ENCODE measurements at regions not wholly inside any gene's neighbourhood (a gene's known extent, or its start where the extent isn't known, plus 50 kb on each side); places are given as distances from the start of the nearest gene placed in this dataset.

DNA sequence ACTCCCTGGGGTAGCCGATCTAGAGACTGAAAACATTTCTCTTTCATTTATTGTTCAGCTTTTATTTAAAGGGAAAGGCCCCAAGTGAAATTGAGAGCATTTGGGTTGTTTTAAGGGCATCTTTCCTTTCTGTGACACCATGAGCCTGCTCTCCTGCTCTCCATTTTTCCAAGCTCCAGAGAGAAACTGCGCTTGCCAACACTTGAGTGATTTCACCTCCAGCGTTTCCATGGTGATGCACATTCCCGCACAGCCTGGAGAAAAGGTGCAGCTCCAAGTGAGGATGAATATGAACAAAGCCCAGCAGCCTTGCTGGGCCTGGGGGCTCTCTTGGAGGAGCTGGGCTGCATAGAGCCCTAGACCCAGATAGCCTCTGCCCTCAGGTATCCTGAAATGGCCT lies 159.2 kb upstream of the PPP2R3A start:
- DNase-seq = no peak

- no peak for DNase-seq
Measured at GRCh38 chr3:135807879-135808278, 157.6 kb upstream of the PPP2R3A start.

GRCh38 chr3:135809021-135809634 lies 156.4 kb upstream of the PPP2R3A start:
- DNase-seq = no peak

DNA sequence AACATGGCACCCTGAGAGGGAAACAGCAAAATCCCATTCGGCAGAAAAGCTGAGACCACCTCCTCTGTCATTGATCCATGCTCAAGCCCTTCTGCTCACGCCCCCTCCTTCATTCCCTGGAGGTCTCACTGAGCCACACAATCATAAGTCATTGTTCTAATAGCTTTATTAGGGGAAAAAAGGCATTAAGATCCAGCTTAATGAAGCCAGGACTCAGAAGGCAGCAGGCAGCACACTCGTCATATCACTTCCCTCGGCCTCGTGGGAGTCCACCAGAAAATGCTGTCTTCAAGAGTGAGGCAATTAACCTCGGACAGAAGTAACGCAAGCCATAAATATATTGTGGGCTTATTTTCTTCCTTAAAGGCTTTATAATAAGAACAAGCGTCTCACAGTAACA lies 153.9 kb upstream of the PPP2R3A start:
- DNase-seq = no peak

GRCh38 chr3:135812057-135812456 lies 153.5 kb upstream of the PPP2R3A start:
- no peak for DNase-seq

DNA sequence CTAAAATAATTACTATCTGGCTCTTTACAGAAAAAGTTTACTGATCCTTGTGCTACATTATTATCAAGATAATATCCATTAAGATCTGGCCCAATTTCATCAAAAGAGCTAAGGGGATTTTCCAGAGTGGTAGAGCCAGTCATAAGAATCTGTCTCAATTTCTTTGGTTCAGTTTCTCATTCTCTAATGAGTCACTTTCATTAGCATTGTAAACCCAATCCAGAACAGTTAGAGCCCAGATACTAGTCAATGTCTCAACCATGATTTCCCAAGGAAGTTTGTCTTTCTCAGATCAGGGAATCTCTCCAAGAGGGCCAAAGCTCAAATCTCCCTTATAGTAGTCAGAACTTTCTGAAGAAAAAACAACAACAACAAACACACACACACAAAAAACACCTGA lies 131.1 kb upstream of the PPP2R3A start:
- DNase-seq = no peak

- DNase-seq = no peak
Measured at GRCh38 chr3:135837977-135838631, 127.4 kb upstream of the PPP2R3A start.

DNA sequence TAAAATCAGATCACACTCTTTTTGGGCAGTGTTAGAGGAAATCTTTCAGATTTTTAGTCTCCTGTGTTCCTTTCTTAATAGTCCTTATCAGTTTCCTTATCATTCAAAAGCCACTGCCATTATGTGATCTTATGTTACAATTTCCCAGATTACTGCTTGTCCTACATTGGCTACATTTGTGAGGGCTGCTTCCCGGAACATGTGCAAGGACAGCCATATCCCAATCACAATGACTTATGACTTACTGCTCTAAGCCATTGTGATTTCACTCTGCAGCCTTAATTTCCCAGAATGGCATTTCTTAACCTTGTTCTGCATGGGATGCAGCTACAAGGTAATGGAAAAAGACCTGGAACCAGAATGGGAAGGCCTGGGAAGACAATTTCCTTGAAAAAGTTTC lies 125.1 kb upstream of the PPP2R3A start:
- no peak for DNase-seq

GRCh38 chr3:135844386-135844785 lies 121.1 kb upstream of the PPP2R3A start:
- no peak for DNase-seq

DNA sequence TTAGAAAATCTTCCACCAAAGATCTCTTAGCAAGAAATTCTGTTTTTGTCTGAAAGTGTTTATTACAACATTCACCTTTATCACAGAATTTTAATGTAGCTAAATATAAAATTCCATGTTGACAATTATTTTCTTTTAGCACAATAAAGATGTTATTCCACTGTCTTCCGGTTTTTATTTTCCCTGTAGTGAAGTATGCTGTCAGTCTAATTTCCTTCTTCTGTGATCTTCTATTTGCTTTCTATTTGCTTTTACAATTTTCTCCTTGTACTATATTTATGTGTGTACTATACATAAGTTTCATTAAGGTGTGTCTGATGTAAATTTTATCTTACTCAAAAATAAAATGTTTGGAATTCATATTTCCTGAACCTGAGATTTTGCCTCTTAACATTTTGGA lies 117.5 kb upstream of the PPP2R3A start:
- no peak for DNase-seq

DNA sequence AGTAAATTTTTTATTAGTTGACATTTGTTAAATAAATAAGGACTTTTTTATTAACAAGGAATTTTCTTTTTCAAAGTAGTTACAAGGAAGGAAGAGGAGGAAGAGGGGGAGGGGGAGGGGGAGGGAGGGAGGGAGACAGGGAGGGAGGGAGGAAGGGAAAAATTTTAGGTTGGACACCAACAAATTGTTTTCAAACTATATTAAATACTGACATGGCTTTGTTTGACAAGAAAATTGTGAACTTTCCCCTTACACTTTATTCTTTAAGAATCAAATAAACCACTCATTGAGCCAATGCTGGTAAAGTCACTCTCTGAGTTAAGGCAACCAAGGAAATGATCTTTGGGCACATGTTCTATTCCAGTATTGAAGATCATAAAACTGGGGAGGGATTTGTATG lies 115.7 kb upstream of the PPP2R3A start:
- DNase-seq = no peak

- no peak for DNase-seq
Measured at GRCh38 chr3:135851201-135852081, 114.1 kb upstream of the PPP2R3A start.

GRCh38 chr3:135853981-135854380 lies 111.5 kb upstream of the PPP2R3A start:
- DNase-seq = no peak

GRCh38 chr3:135860761-135861160 lies 104.8 kb upstream of the PPP2R3A start:
- DNase-seq = no peak

GRCh38 chr3:135862361-135862760 lies 103.2 kb upstream of the PPP2R3A start:
- DNase-seq = no peak

GRCh38 chr3:135864060-135864459 lies 101.5 kb upstream of the PPP2R3A start:
- DNase-seq = no peak

DNA sequence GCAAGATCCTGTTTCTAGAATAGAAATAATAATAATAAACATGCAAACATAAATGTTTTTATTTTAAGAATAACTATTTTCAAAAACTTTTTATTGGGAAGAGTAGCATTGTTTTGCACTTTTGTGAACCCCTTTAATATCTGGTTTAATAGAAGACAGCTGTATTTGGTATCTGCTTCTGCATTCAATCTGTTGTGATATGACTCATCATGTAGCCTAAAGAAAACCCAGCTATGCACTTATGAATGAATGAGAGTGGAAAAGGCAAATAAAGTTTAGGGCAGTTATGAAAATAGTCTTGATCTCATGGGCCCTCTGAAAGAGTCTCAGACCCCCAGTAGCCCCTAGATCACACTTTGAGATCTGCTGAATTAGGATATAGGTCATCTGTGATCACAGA lies 100.4 kb upstream of the PPP2R3A start:
- DNase-seq = no peak

DNA sequence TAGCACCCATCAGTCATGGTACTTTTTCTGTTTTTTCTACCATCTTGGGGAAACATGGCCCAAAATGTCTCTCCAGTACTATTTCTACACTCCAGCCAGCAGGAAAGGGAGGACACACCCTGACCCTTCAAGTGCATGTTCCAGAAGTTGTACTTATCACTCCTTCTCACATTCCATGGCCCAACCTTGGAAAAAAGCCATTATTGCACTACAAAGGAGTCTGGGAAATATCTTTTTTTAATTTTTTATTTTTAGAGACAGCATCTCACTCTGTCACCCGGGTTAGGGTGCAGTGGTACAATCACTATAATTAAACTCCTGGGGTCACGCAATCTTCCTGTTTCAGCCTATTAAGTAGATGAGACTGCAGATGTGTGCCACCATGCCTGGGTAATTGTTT lies 100.0 kb upstream of the PPP2R3A start:
- DNase-seq = no peak

DNA sequence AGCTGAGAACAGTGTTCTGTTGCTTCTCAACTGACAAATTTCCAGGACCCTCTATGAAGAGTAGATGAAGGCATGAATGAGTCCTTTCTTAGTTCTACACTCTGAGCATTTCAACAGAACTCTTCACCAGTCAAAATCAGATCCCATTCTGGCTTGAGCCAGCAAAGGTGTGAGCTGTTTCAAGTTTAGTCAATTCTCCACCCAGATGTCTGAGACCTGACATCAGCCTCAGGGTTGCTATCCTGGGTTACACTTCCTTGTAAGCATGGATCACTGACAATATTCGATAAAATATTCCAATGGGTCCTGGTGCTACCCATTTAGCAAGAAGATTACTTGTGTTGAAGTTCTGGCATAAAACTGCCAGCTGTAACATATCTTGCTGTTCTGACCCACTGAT lies 97.6 kb upstream of the PPP2R3A start:
- DNase-seq = no peak

DNA sequence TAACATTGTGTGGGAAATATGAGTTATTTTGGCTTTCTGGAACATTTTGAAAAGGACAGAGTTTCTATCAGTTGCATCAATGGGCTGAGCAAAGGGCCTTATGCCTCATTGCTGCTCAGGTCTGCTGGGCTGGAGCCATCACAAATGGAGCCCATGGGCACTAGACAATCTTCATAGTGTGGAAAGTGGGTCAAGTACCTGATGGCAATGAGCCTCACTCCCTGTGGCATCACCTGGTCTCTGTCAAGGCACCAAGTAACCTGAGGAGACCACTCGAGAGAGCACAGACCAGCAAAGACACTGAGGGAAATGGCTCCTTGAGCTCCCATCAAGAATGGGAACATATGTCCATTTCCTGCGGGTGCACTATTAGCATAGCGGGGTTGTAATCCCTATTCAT lies 96.7 kb upstream of the PPP2R3A start:
- no peak for DNase-seq

DNA sequence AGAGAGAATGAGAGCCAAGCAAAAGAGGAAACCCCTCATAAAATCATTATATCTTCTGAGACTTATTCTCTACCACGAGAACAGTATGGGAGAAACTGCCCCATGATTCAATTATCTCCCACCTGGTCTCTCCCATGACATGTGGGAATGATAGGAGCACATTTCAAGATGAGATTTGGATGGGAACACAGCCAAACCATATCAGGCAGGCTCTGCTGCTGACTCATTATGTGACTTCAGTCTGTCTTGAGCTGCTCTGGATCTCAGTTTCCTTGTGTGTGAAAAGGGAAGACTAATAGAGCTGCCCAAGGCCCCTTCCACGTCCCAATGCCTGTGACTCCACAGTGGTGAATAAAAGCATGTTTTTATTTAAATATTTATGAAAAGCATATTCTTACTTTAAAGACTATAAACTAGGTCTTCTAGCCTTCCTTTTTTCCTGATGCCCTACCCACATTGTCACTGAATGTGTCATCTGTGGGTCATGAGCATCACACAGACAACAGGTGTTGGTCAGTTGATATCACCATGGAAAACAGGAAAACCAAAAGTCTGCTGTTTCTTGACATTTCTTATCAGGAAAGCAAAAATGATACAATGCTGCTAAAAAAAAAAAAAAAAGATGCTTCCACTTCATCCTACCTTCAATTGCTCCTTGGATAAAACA lies 96.0 kb upstream of the PPP2R3A start:
- no peak for DNase-seq

- DNase-seq = no peak
Measured at GRCh38 chr3:135871311-135871710, 94.2 kb upstream of the PPP2R3A start.

- DNase-seq = no peak
Measured at GRCh38 chr3:135874035-135874434, 91.5 kb upstream of the PPP2R3A start.

GRCh38 chr3:135878501-135878900 lies 87.0 kb upstream of the PPP2R3A start:
- DNase-seq = no peak
